ENCODE measurements at regions not wholly inside any gene's neighbourhood (a gene's known extent, or its start where the extent isn't known, plus 50 kb on each side); places are given as distances from the start of the nearest gene placed in this dataset.

GRCh38 chr5:102089883-102090282 is 206.2 kb downstream of the SLCO4C1 start:
- Histone ChIP-seq H3K4ac (ENCODE audit: low read length) (no peak overlapping the region), H3K79me1 (ENCODE audit: low read depth, low read length) (no peaks in the 10 kb centered on the region), H3K4me2 (ENCODE audit: insufficient read depth, low read length, poor library complexity, severe bottlenecking) (no peak overlapping the region), H3K14ac (ENCODE audit: low read length) (no peak overlapping the region), H3K27me3 (ENCODE audit: control insufficient read depth in 3 of 3, insufficient read depth in 3 of 3, low read depth in 1 of 3, low read length in 3 of 3) (no peaks in the 10 kb centered on the region), H2BK5ac (ENCODE audit: low read length) (no peak overlapping the region), H4K91ac (ENCODE audit: low read depth, low read length, poor library complexity) (no peak overlapping the region), H3K27ac (replicated peaks; ENCODE audit: low read length) (no peak overlapping the region), H2BK120ac (ENCODE audit: low read depth, low read length) (no peak overlapping the region), H2BK15ac (ENCODE audit: low read length) (no peak overlapping the region), H3K4me3 (ENCODE audit: low read length in 2 of 2) (no peak overlapping the region), H2AK5ac (ENCODE audit: low read depth, low read length) (no peak overlapping the region), H3K18ac (ENCODE audit: low read length) (no peak overlapping the region), H3K4me1 (ENCODE audit: control insufficient read depth in 2 of 2, insufficient read depth in 1 of 2, low read depth in 1 of 2, low read length in 2 of 2) (peaks cover 0 to 5% of the 10 kb centered on the region in 2 donors), H2BK12ac (ENCODE audit: low read length) (no peak overlapping the region), H3K23ac (ENCODE audit: low read depth, low read length, poor library complexity) (no peak overlapping the region), H3K9me3 (replicated peaks in 1 of 2; ENCODE audit: control insufficient read depth in 2 of 2, insufficient read depth in 1 of 2, low read depth in 1 of 2, low read length in 2 of 2) (no peaks in the 10 kb centered on the region), H4K8ac (ENCODE audit: low read depth, low read length) (no peak overlapping the region), H2AFZ (ENCODE audit: low read length) (no peak overlapping the region), H3K36me3 (replicated peaks in 1 of 2; ENCODE audit: control insufficient read depth in 2 of 2, insufficient read depth in 2 of 2, low read length in 2 of 2) (no peaks in the 10 kb centered on the region), H3K9ac (ENCODE audit: low read depth, low read length, poor library complexity) (no peak overlapping the region)
- DNase-seq (ENCODE audit: low spot score): no peak
- WGBS, 2 donors (ENCODE audit: extremely low coverage in 2 of 2, insufficient read length in 2 of 2, insufficient replicate concordance in 1 of 2): no CpG with 5 or more reads among the region's 2 CpGs

GRCh38 chr5:102087906-102088305 is 208.2 kb downstream of the SLCO4C1 start:
- Histone ChIP-seq H2BK12ac (ENCODE audit: low read length) (no peak overlapping the region), H3K9me3 (replicated peaks in 1 of 2; ENCODE audit: control insufficient read depth in 2 of 2, insufficient read depth in 1 of 2, low read depth in 1 of 2, low read length in 2 of 2) (no peaks in the 10 kb centered on the region), H3K27me3 (ENCODE audit: control insufficient read depth in 3 of 3, insufficient read depth in 3 of 3, low read depth in 1 of 3, low read length in 3 of 3) (no peaks in the 10 kb centered on the region), H4K8ac (ENCODE audit: low read depth, low read length) (no peak overlapping the region), H4K91ac (ENCODE audit: low read depth, low read length, poor library complexity) (no peak overlapping the region), H3K27ac (replicated peaks; ENCODE audit: low read length) (no peak overlapping the region), H3K4me1 (ENCODE audit: control insufficient read depth in 2 of 2, insufficient read depth in 1 of 2, low read depth in 1 of 2, low read length in 2 of 2) (peaks cover 0 to 5% of the 10 kb centered on the region in 2 donors), H2AK5ac (ENCODE audit: low read depth, low read length) (no peak overlapping the region), H3K4me2 (ENCODE audit: insufficient read depth, low read length, poor library complexity, severe bottlenecking) (no peak overlapping the region), H2BK120ac (ENCODE audit: low read depth, low read length) (no peak overlapping the region), H3K4ac (ENCODE audit: low read length) (no peak overlapping the region), H3K36me3 (replicated peaks in 1 of 2; ENCODE audit: control insufficient read depth in 2 of 2, insufficient read depth in 2 of 2, low read length in 2 of 2) (no peaks in the 10 kb centered on the region), H2BK5ac (ENCODE audit: low read length) (no peak overlapping the region), H2AFZ (ENCODE audit: low read length) (no peak overlapping the region), H3K4me3 (ENCODE audit: low read length in 2 of 2) (no peak overlapping the region), H3K79me1 (ENCODE audit: low read depth, low read length) (no peaks in the 10 kb centered on the region), H3K14ac (ENCODE audit: low read length) (no peak overlapping the region), H3K23ac (ENCODE audit: low read depth, low read length, poor library complexity) (no peak overlapping the region), H3K9ac (ENCODE audit: low read depth, low read length, poor library complexity) (no peak overlapping the region), H2BK15ac (ENCODE audit: low read length) (no peak overlapping the region), H3K18ac (ENCODE audit: low read length) (no peak overlapping the region)
- DNase-seq (ENCODE audit: low spot score): no peak
- no CpG with 5 or more reads among the region's 2 CpGs for WGBS, 2 donors (ENCODE audit: extremely low coverage in 2 of 2, insufficient read length in 2 of 2, insufficient replicate concordance in 1 of 2)

DNA sequence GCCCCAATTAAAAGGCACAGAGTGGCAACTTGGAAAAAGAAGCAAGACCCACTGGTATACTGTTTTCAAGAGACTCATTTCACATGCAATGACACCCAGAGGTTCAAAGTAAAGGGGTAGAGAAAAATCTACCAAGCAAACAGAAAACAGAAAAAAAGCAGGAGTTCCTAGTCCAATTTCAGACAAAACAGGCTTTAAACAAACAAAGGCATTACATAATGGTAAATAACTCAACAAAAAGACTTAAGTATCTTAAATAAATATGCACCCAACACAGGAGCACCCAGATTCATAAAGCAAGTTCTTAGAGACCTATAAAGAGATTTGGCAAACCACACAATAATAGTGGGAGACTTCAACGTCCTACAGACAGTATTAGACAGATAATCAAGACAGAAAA is 215.8 kb downstream of the SLCO4C1 start:
- WGBS, 2 donors (ENCODE audit: extremely low coverage in 2 of 2, insufficient read length in 2 of 2, insufficient replicate concordance in 1 of 2): no CpG with 5 or more reads among the region's 1 CpG
- no peak overlapping the region for H3K27ac ChIP-seq (replicated peaks; ENCODE audit: low read length)
- no peaks in the 10 kb centered on the region for H3K36me3 ChIP-seq (replicated peaks in 1 of 2; ENCODE audit: control insufficient read depth in 2 of 2, insufficient read depth in 2 of 2, low read length in 2 of 2)
- no peak overlapping the region for H3K23ac ChIP-seq (ENCODE audit: low read depth, low read length, poor library complexity)
- H3K4me2 ChIP-seq (ENCODE audit: insufficient read depth, low read length, poor library complexity, severe bottlenecking): no peak overlapping the region
- no peaks in the 10 kb centered on the region for H3K4me1 ChIP-seq (ENCODE audit: control insufficient read depth in 2 of 2, insufficient read depth in 1 of 2, low read depth in 1 of 2, low read length in 2 of 2)
- peaks cover 0 to 3% of the 10 kb centered on the region in 2 donors for H3K9me3 ChIP-seq (replicated peaks in 1 of 2; ENCODE audit: control insufficient read depth in 2 of 2, insufficient read depth in 1 of 2, low read depth in 1 of 2, low read length in 2 of 2)
- H4K91ac ChIP-seq (ENCODE audit: low read depth, low read length, poor library complexity): no peak overlapping the region
- H2AK5ac ChIP-seq (ENCODE audit: low read depth, low read length): no peak overlapping the region
- DNase-seq (ENCODE audit: low spot score): no peak
- no peaks in the 10 kb centered on the region for H3K27me3 ChIP-seq (ENCODE audit: control insufficient read depth in 3 of 3, insufficient read depth in 3 of 3, low read depth in 1 of 3, low read length in 3 of 3)
- no peak overlapping the region for H4K8ac ChIP-seq (ENCODE audit: low read depth, low read length)
- no peak overlapping the region for H2BK120ac ChIP-seq (ENCODE audit: low read depth, low read length)
- no peak overlapping the region for H3K9ac ChIP-seq (ENCODE audit: low read depth, low read length, poor library complexity)
- H3K4ac ChIP-seq (ENCODE audit: low read length): no peak overlapping the region
- H2BK12ac ChIP-seq (ENCODE audit: low read length): no peak overlapping the region
- no peak overlapping the region for H2BK15ac ChIP-seq (ENCODE audit: low read length)
- no peak overlapping the region for H2BK5ac ChIP-seq (ENCODE audit: low read length)
- H2AFZ ChIP-seq (ENCODE audit: low read length): no peak overlapping the region
- H3K18ac ChIP-seq (ENCODE audit: low read length): no peak overlapping the region
- H3K4me3 ChIP-seq (ENCODE audit: low read length in 2 of 2): no peak overlapping the region
- H3K14ac ChIP-seq (ENCODE audit: low read length): no peak overlapping the region
- H3K79me1 ChIP-seq (ENCODE audit: low read depth, low read length): no peaks in the 10 kb centered on the region

DNA sequence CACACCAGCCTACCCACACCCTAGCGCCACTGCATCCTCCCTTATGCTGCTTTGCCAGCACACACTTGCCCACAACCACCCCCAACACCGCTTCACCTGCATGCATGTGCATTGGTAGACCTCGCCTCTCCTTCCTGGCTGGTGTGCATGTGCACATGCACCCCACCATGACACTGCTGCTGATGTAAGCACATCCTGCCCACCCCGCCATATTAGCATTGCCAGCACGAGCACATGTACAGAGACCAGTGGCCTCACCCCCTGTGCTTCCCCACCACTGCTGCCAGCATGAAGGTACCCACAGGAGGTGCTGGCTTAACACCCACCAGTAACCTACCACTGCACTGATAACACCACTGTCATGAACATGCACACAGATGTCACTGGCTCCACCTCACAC is 218.2 kb downstream of the SLCO4C1 start:
- Histone ChIP-seq H3K4me2 (ENCODE audit: insufficient read depth, low read length, poor library complexity, severe bottlenecking) (no peak overlapping the region), H3K18ac (ENCODE audit: low read length) (peak overlapping the region; percentile 76), H3K27ac (replicated peaks; ENCODE audit: low read length) (no peak overlapping the region), H2AFZ (ENCODE audit: low read length) (no peak overlapping the region), H3K4me1 (ENCODE audit: control insufficient read depth in 2 of 2, insufficient read depth in 1 of 2, low read depth in 1 of 2, low read length in 2 of 2) (no peaks in the 10 kb centered on the region), H2AK5ac (ENCODE audit: low read depth, low read length) (peak overlapping the region; percentile 41), H2BK12ac (ENCODE audit: low read length) (peak overlapping the region; percentile 80), H3K27me3 (ENCODE audit: control insufficient read depth in 3 of 3, insufficient read depth in 3 of 3, low read depth in 1 of 3, low read length in 3 of 3) (no peaks in the 10 kb centered on the region), H3K36me3 (replicated peaks in 1 of 2; ENCODE audit: control insufficient read depth in 2 of 2, insufficient read depth in 2 of 2, low read length in 2 of 2) (no peaks in the 10 kb centered on the region), H3K9ac (ENCODE audit: low read depth, low read length, poor library complexity) (peak overlapping the region; percentile 64), H2BK15ac (ENCODE audit: low read length) (no peak overlapping the region), H3K4ac (ENCODE audit: low read length) (no peak overlapping the region), H3K23ac (ENCODE audit: low read depth, low read length, poor library complexity) (peak overlapping the region; percentile 76), H3K14ac (ENCODE audit: low read length) (no peak overlapping the region), H3K4me3 (ENCODE audit: low read length in 2 of 2) (peak overlapping the region in 1 of 2 donors; percentile 33), H2BK120ac (ENCODE audit: low read depth, low read length) (no peak overlapping the region), H4K8ac (ENCODE audit: low read depth, low read length) (no peak overlapping the region), H3K79me1 (ENCODE audit: low read depth, low read length) (no peaks in the 10 kb centered on the region), H4K91ac (ENCODE audit: low read depth, low read length, poor library complexity) (peak overlapping the region; percentile 33), H3K9me3 (replicated peaks in 1 of 2; ENCODE audit: control insufficient read depth in 2 of 2, insufficient read depth in 1 of 2, low read depth in 1 of 2, low read length in 2 of 2) (peaks cover 0 to 3% of the 10 kb centered on the region in 2 donors), H2BK5ac (ENCODE audit: low read length) (peak overlapping the region; percentile 11)
- no peak for DNase-seq (ENCODE audit: low spot score)
- no CpG with 5 or more reads among the region's 5 CpGs for WGBS, 2 donors (ENCODE audit: extremely low coverage in 2 of 2, insufficient read length in 2 of 2, insufficient replicate concordance in 1 of 2)
